Vagina (tissue), 2 donors: ENCODE measurements at regions not wholly inside any gene's neighbourhood (a gene's known extent, or its start where the extent isn't known, plus 50 kb on each side); places are given as distances from the start of the nearest gene placed in this dataset.

Experiments used
- POLR2A ChIP-seq, 2 donors: fragments of 450-650 bp; IDR thresholded peaks; one replicate each; pipeline ENCODE4 v1.6.1; 2017; ENCODE audit warnings: antibody characterized with exemption in 2 of 2, mild to moderate bottlenecking in 2 of 2, moderate library complexity in 2 of 2
- POLR2AphosphoS5 ChIP-seq, 2 donors: sonication (generic); formaldehyde crosslinking; IDR thresholded peaks; one replicate each; pipeline ENCODE4 v1.9.0; 2017; ENCODE audit warnings: antibody characterized with exemption in 2 of 2, mild to moderate bottlenecking in 2 of 2, low read depth in 1 of 2; ENCODE audit not compliant: insufficient read depth in 1 of 2
- TF ChIP-seq, protein P1 (sequence below), 3 experiments: fragments of 450-650 bp in 2 of 3; fragments of 200-600 bp in 1 of 3; sonication (generic) in 1 of 3; IDR thresholded peaks; one replicate each; pipeline ENCODE4 v1.5.1; 2017 to 2019; ENCODE audit warnings: antibody characterized with exemption in 3 of 3, mild to moderate bottlenecking in 2 of 3, moderate library complexity in 2 of 3

DNA sequence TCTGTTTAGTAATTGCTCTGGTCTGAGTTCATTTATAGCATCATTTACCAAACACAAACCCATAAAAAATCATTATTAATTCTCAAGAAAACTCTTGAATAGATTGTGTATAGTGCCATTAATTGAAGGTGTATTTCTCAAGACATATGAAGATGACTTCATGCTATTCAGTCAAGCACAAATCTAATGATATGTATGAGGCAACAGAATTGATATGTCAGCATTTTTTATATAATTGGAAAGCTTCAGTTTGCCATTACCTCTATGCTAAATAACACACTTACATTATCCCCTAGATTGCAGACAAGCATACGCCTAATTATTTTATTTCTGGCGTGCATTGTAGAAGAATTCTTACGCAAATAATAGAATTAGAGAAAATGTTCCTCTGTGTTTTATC, 461.8 kb downstream of the PDHA2 start:
- TF ChIP-seq, protein P1, sequence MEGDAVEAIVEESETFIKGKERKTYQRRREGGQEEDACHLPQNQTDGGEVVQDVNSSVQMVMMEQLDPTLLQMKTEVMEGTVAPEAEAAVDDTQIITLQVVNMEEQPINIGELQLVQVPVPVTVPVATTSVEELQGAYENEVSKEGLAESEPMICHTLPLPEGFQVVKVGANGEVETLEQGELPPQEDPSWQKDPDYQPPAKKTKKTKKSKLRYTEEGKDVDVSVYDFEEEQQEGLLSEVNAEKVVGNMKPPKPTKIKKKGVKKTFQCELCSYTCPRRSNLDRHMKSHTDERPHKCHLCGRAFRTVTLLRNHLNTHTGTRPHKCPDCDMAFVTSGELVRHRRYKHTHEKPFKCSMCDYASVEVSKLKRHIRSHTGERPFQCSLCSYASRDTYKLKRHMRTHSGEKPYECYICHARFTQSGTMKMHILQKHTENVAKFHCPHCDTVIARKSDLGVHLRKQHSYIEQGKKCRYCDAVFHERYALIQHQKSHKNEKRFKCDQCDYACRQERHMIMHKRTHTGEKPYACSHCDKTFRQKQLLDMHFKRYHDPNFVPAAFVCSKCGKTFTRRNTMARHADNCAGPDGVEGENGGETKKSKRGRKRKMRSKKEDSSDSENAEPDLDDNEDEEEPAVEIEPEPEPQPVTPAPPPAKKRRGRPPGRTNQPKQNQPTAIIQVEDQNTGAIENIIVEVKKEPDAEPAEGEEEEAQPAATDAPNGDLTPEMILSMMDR (IDR thresholded peaks at IDR 0.05), result no peak
- TF ChIP-seq POLR2AphosphoS5 (IDR thresholded peaks at IDR 0.05; ENCODE audit: insufficient read depth in 1 of 2, low read depth in 1 of 2) (no peak), POLR2A (IDR thresholded peaks at IDR 0.05) (no peak)
